HS-5 (cell line): ENCODE measurements at regions not wholly inside any gene's neighbourhood (a gene's known extent, or its start where the extent isn't known, plus 50 kb on each side); places are given as distances from the start of the nearest gene placed in this dataset.
"Not testable (repeated sequence)": the region's sequence is repeated elsewhere in the genome, so short reads cannot be mapped to it uniquely, and the experiment has no call there.

Experiments used
- DNase-seq: peaks from one replicate; pipeline ENCODE4 v3.0.0-alpha.2; 2012; ENCODE audit warnings: low read depth

DNA sequence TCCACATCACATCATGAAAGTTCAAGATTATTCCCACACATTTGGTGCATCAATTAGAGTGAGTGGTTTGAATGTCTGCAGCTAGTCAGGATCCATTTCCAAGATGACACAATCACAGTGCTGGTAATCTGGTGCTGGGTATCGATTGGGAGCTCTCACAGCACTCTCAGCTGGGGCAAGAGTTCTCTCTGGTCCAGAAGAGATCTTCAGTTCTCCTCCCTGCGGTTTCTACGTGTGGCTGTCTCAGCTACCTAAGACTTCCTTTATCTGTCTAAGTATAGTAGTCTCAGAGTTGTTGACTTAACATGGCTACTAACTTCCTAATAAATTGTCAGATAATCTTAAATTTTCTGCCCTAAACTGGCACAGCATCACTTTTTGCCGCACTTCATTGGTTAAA is 358.0 kb upstream of the BRINP3 start:
- DNase-seq = no peak

GRCh38 chr1:190837200-190837599 is 359.5 kb upstream of the BRINP3 start:
- DNase-seq = not testable (repeated sequence)

GRCh38 chr1:190837888-190838287 is 360.2 kb upstream of the BRINP3 start:
- no peak for DNase-seq

- DNase-seq = no peak
Measured at GRCh38 chr1:190847166-190847565, 369.5 kb upstream of the BRINP3 start.

DNA sequence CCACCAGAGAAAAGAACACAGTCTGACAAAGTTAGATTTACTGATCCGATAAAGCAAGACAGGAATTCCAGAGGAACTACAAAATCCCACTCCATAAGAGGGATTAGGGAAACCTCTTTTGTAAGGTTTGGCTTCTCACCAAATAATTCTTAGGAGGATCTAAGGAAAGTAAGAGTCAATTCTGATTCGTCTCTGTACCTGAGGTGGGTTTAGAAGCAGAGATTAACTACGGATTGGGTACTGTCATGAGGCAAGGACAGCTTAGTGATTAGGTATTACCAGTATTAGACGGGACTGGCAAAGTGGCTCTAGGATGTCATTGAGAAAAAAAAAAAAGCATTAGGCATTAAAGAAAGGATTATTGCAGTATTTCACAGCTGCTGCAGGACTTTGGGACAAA is 371.7 kb upstream of the BRINP3 start:
- DNase-seq = no peak

DNA sequence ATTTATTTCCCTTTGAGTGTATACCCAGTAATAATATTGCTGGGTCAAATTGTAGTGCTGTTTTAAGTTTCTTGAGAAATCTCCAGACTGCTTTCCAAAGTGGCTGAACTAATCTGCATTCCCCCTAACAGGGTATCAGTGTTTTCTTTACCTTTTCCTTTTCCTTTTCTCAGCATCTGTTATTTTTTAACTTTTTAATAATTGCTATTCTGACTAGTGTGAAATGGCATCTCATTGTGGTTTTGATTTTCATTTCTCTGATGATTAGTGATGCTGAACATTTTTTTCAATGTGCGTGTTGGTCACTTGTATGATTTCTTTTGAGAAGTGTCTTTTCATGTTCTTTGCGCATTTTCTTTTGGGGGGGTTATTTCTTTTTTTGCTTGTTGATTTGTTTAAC is 374.9 kb upstream of the BRINP3 start:
- DNase-seq = no peak

DNA sequence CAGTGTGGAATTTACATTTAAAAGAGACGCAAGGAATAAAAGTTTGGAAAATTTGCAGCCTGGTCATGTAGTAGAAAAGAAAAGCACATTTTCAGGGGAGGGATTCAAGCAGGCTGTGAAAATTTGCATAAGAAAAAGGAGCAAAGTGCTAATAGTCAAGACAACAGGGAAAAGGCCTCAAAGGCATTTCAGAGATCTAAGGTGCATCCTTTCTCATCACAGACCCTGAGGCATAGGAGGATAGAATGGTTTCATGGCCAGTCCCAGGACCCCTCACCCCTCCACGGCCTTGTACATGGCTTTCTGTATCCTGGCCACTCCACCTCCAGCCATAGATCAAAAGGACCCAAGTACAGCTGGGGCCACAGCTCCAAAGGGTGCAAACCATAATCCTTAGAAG is 380.5 kb upstream of the BRINP3 start:
- no peak for DNase-seq

DNA sequence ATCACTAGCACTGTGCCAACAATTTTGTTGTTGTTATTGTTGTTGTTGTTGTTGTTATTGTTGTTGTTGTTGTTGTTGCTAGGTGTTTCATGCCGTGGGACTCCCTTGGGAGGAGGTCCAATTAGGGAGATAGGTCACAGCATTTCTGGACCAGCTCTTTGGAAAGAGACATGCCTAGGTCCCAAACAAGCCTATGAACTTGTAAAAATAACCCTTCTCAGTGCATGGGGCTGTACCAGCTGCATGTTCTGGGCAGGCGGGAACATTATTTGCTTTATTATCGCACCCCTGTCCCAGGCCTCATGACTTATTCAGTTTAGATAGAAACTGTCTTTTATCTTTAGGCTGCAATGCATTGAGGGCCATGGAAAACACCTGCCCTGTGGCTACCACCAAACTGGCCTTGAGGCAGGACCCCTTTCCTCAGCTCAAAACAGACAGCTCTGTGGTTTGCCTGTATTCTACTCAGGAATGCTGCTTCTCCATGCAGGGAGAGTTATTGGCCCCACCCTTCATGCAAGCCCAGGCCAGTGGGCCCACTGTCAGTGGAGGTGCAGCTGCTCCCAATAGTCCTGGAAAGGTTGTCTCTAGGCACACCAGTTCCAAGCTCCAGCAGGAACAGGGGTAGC is 386.5 kb upstream of the BRINP3 start:
- no peak for DNase-seq

DNA sequence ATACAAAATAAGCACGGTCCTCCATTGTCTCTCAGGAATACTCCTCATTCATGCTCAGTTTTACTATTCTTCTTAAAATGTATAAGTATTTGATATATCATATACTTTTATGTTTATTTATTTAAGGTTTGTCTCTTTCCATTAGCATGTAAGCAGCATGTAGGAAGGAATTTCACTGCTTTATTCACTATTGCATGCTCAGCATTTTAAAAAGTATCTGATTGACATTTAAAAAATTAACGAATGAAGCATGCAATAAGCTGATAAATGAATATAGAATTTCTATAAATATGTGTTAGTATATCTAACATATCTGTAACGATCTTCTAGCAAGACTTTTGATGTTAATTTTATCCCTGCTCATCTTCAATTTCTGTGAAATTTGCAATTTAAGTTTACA is 402.7 kb upstream of the BRINP3 start:
- no peak for DNase-seq

GRCh38 chr1:190881064-190881463 is 403.4 kb upstream of the BRINP3 start:
- DNase-seq = no peak

GRCh38 chr1:190897233-190897632 is 419.6 kb upstream of the BRINP3 start:
- DNase-seq = no peak

GRCh38 chr1:190904091-190904695 is 426.5 kb upstream of the BRINP3 start:
- DNase-seq = peak; percentile 57

DNA sequence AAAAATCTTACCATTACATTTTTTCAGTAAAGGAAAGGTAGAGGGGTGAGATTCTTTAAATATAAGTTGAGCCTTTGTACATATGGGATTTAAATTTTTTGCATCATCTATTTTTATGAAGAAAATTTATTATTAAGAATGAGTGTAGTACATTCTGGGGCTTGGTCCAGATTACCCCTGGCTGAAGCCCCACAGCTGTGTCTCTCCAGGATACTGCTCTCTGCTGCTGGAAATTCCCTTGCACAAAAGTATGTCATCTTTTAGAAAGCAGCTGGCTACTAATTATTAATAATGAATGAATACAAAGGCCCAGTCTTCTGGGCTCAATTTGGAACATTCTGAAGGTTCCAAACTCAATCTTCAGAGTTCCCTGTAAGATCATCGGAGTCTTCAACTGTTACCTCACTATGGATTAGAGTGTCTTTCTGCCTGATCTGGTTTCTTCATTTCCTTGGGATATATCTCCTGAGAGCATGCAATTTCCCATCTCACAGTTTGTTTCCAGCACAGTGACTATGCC is 428.6 kb upstream of the BRINP3 start:
- DNase-seq = no peak

DNA sequence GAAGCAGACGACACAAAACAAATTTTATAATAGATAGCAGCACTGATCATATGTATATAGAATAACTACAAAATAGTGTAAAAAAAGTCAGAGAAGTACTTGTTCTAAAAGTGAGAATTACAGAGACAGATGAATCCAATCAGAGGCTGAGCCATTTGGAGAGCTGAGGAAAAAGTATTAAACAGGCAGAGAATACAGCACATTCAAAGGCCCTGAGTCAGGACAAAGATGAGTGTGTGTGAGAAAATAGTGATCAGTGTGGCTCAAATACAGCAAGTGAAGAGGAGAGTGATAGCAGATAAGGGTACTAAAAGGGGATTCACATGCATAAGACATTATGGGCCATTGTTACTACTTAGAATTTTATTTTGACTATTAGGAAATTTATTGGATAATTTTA is 430.6 kb upstream of the BRINP3 start:
- DNase-seq = peak; percentile 6

DNA sequence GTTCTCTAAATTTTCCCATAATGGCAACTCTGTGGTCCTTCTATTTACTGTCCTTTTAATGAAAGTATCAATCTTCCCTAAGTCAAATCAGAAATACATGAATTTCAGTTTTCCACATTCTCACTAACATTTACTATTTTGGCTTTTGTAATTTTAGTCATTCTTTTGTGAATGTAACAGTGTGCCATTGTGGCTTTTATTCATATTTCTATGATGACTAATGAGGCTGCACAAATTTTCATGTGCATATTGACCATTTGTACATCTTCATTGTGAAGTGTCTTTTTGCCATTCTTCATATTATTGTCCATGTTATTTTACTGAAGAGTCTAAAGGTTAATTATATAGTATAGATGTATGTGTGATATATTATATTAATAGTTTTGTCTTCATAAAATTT is 431.0 kb upstream of the BRINP3 start:
- DNase-seq = peak; percentile 36

DNA sequence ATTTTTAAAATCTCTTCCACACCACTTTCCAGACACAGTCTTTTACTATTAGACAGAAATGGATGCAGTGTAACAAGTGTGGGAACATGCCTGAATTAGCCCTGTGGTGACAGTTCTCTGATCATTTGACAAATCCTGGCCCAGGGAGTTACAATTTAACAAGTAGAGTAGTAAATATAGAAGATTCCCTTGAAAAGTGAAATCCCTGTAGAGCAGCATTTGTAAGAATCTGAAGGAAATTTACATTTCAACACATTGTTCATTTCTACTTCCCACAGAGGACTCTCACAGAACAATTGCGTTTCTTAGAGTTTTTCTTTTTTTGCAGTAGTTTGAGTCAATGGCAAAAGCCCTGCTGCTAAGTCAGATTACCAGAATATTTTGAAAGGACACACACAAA is 458.3 kb upstream of the BRINP3 start:
- DNase-seq = no peak

GRCh38 chr1:190936337-190936736 is 458.7 kb upstream of the BRINP3 start:
- DNase-seq = no peak

DNA sequence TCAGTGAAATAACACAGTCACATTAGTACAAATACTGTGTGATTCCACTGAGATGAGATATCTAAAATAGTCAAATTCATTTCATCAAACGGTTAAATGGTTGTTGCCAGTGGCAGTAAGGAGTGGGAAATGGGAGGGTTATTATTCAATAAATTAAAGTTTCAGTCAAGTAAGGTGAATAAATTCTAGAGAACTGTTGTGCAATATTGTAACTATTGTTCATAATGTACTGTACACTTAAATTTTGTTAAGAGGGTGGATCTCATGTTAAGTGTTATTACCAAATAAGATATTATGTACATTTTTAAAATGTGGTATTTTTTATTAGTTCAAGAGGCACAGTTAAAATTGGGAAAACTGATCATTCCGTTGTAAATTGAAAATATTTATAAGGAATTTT is 463.3 kb upstream of the BRINP3 start:
- no peak for DNase-seq

GRCh38 chr1:190942475-190942874 is 464.8 kb upstream of the BRINP3 start:
- no peak for DNase-seq

GRCh38 chr1:190943722-190944121 is 466.1 kb upstream of the BRINP3 start:
- DNase-seq = not testable (repeated sequence)

- DNase-seq = no peak
Measured at GRCh38 chr1:190949939-190950338, 472.3 kb upstream of the BRINP3 start.

DNA sequence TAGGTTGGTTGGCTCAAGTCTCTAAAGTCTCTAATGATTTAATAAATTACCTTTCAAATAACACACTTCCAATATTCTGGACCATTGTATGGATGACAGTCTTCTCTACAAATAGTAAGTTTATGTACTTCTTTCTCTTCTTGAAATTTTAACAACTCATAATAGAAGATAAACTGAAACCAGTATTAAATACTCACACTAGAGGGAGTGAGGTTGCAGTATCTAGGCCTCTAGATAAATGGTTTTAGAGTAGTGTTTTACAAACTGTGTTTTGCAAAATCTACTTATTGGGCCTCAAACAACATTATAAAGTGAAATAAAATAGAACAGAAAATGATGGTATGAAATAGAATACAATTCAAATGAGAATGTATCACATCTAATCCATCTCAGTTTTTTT is 479.9 kb upstream of the BRINP3 start:
- no peak for DNase-seq

DNA sequence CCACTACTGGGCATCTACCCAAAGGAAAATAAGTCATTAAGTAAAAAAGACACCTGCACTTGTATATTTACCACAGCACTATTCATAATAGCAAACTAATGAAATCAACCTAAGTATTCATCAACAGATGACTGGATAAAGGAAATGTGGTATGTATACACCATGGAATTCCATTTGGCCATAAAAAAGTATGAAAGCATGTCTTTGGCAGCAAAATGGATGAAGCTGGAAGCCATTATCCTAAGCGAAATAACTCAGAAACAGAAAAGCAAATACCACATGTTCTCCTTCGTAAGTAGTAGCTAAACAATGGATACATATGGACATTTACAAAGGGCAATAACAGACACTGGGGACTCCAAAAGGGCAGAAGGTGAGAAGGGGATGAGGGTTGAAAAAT is 485.7 kb upstream of the BRINP3 start:
- no peak for DNase-seq

- no peak for DNase-seq
Measured at GRCh38 chr1:190975827-190976226, 498.2 kb upstream of the BRINP3 start.
